GM18520 (cell line): ENCODE measurements at regions not wholly inside any gene's neighbourhood (a gene's known extent, or its start where the extent isn't known, plus 50 kb on each side); places are given as distances from the start of the nearest gene placed in this dataset.
"Not testable (repeated sequence)": the region's sequence is repeated elsewhere in the genome, so short reads cannot be mapped to it uniquely, and the experiment has no call there.

Source experiments
- ATAC-seq: cut with Tn5 transposase; IDR thresholded peaks from one replicate; pipeline ENCODE4 v1.9.1; 2021; ENCODE audit not compliant: unreplicated experiment

DNA sequence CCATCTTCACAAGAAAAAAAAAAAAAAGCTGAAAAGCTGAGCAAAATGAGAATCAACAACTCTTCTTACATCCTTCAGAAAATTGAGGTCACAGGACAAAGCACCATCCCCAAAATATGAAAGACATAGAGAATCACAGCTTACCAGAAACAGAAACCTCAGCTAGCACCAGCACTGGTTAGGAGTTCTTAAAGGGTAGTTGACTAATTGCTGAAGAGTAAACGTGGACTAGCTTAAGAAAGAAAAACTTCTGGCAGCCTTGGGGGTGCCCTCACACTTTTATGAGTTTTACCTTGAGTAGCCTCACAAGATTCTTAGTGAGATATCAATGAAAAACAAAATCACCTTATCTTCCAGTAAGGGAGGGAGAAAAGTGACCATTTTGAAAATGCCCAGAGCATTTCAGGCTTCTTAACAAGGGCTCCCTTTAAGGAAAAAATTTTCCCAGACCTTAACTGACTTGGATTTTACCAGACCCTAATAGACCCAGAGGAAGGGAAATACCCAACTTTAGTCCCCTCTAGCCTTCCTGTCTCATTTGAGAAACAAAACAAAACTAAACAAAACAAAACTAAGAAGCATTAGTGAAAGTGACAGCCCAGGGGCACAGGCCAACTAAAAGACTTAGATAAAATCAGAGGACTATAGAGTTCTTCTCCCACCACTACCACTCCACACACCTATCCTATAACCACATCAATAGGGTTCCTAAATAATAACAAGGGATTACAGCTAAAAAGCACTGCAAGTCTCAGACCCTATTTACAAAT is 888.6 kb downstream of the DIAPH3 start:
- ATAC-seq = peak; percentile 55

- ATAC-seq = no peak
Measured at GRCh38 chr13:59276436-59276835, 887.3 kb downstream of the DIAPH3 start.

- ATAC-seq = no peak
Measured at GRCh38 chr13:59277106-59277505, 886.6 kb downstream of the DIAPH3 start.

DNA sequence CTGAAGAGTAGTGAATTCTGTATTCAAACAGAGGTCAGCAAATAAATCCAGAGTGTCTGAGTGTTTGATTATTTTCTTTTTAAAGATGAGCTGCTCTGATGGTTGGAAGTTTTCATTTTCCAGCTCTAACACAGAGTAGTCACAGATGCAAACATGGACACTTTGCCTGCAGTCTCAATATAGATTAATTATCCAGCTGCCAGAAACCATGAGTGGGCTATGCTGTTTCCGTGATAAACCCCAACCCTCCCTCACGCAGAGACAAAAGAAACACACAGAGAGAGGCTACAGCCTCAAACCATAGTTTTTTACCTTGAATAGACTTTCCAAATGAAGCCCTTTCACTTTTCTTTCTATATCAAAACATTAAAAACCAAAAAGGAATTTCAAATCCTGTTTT is 884.7 kb downstream of the DIAPH3 start:
- ATAC-seq = no peak

DNA sequence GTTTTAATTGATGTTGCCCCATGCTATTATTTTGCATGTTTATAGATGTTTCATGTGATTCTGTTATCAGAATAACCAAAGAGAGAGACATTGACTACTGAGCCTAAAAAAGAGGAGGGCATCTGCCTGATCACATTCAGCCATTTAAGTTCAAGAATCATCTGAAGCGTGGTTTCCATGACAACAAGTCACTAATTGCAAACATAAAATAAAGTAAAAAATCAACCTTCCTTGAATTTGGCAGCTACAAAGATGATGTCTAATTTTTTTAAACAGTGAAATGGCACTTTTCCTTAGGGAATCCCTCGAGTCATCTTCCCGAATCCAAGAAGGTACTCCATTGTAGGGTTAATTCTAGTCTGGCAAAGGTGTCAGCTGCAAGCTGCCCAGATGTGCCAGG is 884.2 kb downstream of the DIAPH3 start:
- no peak for ATAC-seq

DNA sequence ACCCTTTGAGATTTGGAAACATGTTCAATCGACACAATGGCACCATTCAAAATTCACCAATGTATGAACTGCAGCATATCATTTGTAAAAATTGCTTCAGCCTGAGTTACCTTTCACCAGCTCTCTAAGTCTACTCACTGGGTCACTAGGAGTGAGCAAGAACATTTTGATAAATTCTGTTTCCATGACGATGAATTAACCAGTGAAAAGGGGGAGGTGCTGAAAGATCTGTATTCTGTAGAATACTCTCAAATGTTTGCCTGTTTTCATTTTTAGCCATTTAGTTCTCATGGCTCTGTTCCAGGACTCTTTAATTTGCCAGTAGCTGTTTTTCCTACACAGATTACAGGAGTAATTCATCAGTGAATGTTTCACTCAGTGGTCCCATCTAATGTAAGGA is 883.4 kb downstream of the DIAPH3 start:
- ATAC-seq = no peak

DNA sequence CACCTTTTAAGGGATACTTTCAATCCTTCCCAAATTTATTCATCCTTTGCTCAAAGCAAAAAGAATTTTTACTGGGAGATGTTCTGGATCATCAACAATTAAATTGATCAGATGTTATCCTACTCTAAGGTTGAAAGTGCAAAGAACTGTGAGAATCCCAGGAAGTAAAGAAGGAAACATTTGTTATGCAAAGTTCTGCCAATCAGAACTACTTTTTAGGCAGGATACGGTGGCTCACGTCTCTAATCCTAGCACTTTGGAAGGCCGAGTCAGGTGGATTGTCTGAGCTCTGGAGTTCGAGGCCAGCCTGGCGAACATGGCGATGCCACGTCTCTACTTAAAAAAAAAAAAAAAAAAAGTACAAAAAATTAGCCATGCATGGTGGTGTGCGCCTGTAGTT is 882.3 kb downstream of the DIAPH3 start:
- ATAC-seq = no peak

DNA sequence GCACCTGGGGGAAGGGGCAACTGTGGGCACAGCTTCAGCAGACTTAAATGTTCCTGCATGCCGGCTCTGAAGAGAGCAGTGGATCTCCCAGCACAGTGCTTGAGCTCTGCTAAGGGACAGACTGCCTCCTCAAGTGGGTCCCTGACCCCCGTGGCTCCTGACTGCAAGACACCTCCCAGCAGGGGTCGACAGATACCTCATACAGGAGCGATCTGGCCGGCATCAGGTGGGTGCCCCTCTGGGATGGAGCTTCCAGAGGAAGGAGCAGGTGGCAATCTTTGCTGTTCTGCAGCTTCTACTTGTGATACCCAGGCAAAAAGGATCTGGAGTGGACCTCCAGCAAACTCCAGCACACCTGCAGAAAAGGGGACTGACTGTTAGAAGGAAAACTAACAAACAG is 871.5 kb downstream of the DIAPH3 start:
- ATAC-seq = not testable (repeated sequence)

DNA sequence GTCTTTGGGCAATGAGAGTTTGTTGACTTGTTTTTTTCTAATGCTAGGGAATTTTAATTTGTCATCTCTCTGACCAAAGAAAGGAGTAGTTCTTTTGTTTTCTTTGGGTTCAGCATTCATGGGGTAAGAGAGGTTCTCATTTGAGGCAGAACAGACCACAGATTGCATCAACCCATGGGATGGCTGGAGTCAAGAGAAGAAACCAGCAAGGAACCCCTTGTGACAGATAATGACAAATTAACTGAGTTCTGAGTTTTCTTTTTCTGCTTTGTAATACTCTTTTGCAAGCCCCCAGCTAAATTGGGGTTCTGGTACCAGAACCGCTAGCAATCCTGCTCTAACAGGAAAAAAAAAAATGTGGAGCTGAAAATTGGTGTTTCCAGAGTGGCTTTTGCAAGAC is 864.1 kb downstream of the DIAPH3 start:
- ATAC-seq = no peak

- ATAC-seq = no peak
Measured at GRCh38 chr13:59300355-59301173, 863.2 kb downstream of the DIAPH3 start.

- ATAC-seq = no peak
Measured at GRCh38 chr13:59301174-59301567, 862.6 kb downstream of the DIAPH3 start.

DNA sequence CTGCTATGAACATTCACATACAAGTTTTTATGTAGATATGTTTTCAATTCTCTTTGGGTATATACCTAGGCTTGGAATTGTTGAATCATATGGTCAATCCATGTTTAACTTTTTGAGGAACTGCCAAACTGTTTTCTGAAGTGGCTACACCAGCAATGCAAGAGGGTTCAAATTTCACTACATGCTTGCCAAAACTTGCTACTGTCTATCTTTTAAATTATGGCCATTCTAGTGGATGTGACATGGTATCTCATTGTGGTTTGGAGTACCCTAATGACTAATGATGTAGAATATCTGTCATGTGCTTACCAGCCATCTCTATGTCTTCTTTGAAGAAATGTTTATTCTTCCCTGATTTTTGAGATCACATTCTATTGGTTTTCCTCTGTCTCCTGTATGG is 860.3 kb downstream of the DIAPH3 start:
- no peak for ATAC-seq

- no peak for ATAC-seq
Measured at GRCh38 chr13:59304596-59304995, 859.1 kb downstream of the DIAPH3 start.

- no peak for ATAC-seq
Measured at GRCh38 chr13:59305896-59306295, 857.8 kb downstream of the DIAPH3 start.

DNA sequence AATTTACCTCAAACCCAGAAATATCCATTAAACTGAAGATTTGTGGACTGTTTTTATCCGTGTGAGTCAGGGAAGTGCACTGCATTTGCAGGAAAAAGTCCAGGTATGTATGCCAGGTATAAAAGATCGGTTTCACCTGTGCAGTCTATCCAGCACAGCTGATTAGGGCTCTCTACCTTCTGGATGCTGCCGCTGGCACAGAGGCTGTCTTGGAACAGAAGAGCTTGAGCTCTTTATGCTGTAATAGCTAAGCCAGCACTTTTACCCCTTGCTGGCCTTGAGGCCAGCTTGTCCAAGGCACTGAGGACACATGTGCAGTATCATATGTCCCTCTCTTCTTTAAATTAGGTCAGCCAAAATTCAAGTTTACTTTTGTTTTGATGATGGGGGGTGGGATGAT is 851.0 kb downstream of the DIAPH3 start:
- no peak for ATAC-seq

DNA sequence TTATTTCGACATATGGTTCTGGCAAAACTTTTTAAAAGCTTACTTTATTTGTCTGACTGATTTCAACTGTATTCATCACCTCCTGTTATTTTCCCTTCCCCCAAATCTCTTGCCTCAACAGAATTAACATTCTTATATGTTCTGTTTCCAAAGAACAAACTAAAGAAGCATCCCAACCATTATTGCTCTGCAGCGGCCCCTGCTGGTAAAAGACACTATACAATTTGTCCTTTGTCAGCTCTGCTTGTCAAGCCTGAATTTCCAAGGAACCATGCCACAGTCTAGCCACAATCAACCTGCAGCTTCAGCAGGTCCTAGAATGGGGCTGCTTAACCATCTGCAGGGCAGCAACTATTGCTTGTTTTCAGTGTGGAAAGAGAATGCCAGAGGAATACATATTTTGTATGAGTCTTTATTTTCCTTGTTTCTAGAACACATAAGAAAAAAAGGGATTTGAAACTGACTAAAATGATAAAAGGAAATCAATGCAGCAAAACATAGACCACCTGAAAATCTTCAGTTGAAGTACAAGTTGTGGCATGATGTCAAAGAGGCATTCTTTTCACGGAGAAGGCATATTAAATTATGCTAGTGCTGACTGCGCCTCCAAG is 845.3 kb downstream of the DIAPH3 start:
- ATAC-seq = peak; percentile 64

GRCh38 chr13:59319276-59319675 is 844.5 kb downstream of the DIAPH3 start:
- no peak for ATAC-seq

- no peak for ATAC-seq
Measured at GRCh38 chr13:59320021-59320420, 843.7 kb downstream of the DIAPH3 start.

GRCh38 chr13:59324401-59324800 is 839.3 kb downstream of the DIAPH3 start:
- ATAC-seq = not testable (repeated sequence)

DNA sequence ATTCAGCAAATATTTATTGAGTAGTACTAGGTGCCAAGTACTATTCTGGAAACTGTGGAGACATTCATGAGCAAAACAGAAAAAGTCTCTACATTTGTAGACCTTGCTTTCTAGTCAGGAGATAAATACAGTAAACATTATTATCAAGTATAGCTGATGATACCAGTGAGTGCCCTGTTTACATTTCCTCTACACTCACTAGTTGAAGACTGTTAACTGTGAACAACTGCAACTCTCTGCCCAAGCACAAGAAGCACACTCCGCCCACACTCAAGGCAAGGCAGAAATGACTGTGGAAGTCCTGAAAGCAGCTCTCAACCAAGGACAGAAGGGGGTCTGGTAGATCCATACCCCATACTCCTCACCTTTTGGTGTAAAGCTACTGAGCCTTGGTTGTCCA is 837.0 kb downstream of the DIAPH3 start:
- ATAC-seq = no peak

GRCh38 chr13:59330764-59331163 is 833.0 kb downstream of the DIAPH3 start:
- ATAC-seq = no peak

DNA sequence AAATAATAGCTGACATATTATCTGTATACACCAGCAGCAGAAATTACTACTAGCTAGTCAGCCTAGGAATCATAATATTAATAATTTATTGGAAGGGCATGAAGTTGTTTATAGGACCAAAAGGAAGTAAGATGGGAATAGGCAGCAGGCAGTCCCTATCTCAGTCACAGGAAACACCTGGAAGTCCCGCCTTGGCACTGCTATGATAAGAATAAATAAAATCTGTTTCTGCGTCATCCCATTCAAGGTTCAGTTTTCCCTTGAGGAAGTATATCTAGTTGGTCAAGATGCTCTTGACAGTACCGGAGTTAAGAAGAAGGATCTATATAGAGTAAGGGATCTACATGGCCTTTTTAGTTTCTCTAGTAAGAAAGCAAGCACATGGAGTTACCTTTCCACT is 830.8 kb downstream of the DIAPH3 start:
- no peak for ATAC-seq
